Large intestine (tissue), 3 donors: ENCODE measurements at regions not wholly inside any gene's neighbourhood (a gene's known extent, or its start where the extent isn't known, plus 50 kb on each side); places are given as distances from the start of the nearest gene placed in this dataset.

Source experiments
- DNase-seq, 2 donors: peaks; one replicate each; pipeline versions ENCODE4 v3.0.0 to v3.0.0-alpha.2; 2013
- H3K27ac ChIP-seq: one replicate; pipeline ENCODE4 v1.5.1; 2013; ENCODE audit warnings: low read length
- H3K27me3 ChIP-seq: 2 replicates; pipeline ENCODE4 v1.6.1; 2013; ENCODE audit warnings: low read length; ENCODE audit not compliant: control insufficient read depth, insufficient read depth
- H3K36me3 ChIP-seq: 2 replicates; pipeline ENCODE4 v1.6.1; 2013; ENCODE audit warnings: low read length; ENCODE audit not compliant: control insufficient read depth, insufficient read depth
- H3K4me1 ChIP-seq: one replicate; pipeline ENCODE4 v1.6.1; 2013; ENCODE audit warnings: low read length; ENCODE audit not compliant: control insufficient read depth, insufficient read depth
- H3K4me3 ChIP-seq: one replicate; pipeline ENCODE4 v1.5.1; 2013; ENCODE audit warnings: low read length
- H3K9me3 ChIP-seq: one replicate; pipeline ENCODE4 v1.6.1; 2013; ENCODE audit warnings: mild to moderate bottlenecking, low read depth, low read length, moderate library complexity; ENCODE audit not compliant: control insufficient read depth
- WGBS: methylation state at CpG from one replicate; pipeline ENCODE4 v1.1.5; 2013; ENCODE audit warnings: low lambda C conversion rate; ENCODE audit not compliant: insufficient coverage; 5-methylcytosine and 5-hydroxymethylcytosine counted together

DNA sequence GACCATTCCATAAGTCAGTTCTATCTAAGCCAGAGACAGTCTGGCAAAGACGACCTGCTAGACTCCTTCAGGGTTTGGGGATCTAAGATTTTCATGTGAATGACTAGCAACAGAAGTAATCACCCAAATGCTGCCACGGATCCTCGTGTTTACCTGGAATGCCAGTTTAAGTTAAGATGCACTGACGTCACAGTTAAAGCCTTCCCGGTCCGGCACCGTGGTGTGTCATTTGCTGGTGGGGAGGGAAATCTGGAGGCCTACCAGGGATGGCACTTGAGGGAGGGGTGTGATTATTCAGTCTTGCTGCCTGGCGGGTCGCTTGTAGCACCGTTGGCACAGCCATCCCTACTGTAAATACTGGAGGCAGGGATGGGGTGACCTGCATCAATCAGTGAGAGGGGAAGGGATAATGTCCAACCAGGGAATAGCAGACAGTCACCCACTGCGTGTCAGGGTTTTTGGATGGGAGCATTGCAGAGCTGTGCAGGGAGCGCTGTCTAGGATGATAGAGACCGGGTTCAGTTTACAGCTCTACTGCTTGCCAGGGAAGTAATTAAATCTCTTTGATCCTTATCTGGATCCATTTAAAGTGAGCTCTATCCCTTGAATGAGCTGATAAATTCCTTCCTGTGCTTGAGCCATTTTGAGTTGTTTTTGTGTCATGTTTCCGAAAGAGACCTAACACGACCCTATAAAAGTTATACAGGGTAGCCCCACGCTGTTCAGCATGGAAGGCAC, 764.7 kb upstream of the EEF2KMT start:
- Histone ChIP-seq H3K27me3 (no peaks in the 10 kb centered on the region), H3K9me3 (peaks cover 2% of the 10 kb centered on the region), H3K36me3 (no peaks in the 10 kb centered on the region), H3K4me3 (no peak overlapping the region), H3K4me1 (no peaks in the 10 kb centered on the region), H3K27ac (no peak overlapping the region)
- WGBS, result no CpG with 5 or more reads among the region's 16 CpGs
- no peak for DNase-seq

DNA sequence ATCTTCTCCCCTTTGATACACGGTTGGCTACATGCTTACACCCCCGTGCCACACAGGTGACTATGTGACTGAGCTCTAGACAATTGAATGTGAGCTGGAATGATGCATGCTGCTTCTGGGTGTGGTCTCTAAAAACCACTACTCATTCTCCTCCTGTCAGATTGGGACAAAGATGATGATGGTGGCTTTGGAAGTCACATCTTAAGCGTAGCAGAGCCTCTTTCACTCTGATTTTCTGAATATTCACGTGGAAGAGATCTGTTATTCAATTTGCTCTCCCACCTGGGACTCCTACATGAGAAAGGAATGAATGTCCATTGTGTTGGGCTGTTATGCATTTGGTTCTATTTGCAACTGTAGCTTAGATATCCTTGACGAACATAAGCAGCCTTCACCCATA, 763.6 kb upstream of the EEF2KMT start:
- no peaks in the 10 kb centered on the region for H3K27me3 ChIP-seq
- peaks cover 2% of the 10 kb centered on the region for H3K9me3 ChIP-seq
- H3K36me3 ChIP-seq, result no peaks in the 10 kb centered on the region
- no peak overlapping the region for H3K27ac ChIP-seq
- no peak overlapping the region for H3K4me3 ChIP-seq
- no peaks in the 10 kb centered on the region for H3K4me1 ChIP-seq
- WGBS, result no CpG with 5 or more reads among the region's 5 CpGs
- DNase-seq, result no peak

DNA sequence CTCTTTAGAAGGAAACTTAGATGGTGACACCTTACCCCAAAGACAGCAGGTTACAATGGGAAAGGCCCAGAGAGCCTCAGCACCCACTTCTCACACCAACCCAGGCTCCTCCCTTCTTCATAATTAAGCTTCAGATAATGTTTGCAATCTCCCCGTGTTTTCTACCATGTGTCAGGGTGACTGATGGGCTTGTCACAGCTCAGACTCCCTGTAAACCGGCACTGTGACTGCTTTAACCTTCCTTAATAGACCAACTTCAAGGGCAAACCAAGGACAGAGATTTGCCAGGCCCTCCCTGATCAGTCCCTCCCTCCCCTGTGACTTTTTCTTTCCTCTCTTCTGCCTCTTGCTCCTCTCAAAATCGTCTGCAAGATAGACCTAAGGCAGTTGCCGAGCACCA, 760.6 kb upstream of the EEF2KMT start:
- Histone ChIP-seq H3K9me3 (no peaks in the 10 kb centered on the region), H3K4me1 (no peaks in the 10 kb centered on the region), H3K27me3 (no peaks in the 10 kb centered on the region), H3K4me3 (no peak overlapping the region), H3K36me3 (no peaks in the 10 kb centered on the region), H3K27ac (no peak overlapping the region)
- DNase-seq, result no peak
- WGBS, result no CpG with 5 or more reads among the region's 4 CpGs

DNA sequence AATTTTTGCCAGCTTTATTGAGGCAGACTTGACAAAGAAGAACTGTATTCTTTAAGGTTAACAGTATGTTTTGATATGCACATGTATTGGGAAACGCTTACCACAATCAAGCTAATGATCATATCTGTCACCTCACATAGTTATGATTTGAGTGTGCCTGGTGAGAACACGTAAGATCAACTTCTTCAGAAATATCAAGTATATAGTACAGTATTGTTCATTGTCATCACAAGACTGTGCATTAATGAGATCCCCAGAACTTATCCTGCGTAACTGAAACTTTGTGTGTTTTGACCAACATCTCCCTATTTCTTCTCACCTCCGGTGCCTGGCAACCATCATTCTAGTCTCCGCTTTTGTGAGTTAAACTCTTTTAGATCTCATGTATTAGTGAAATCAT, 756.4 kb upstream of the EEF2KMT start:
- Histone ChIP-seq H3K36me3 (no peaks in the 10 kb centered on the region), H3K4me1 (no peaks in the 10 kb centered on the region), H3K27me3 (no peaks in the 10 kb centered on the region), H3K27ac (no peak overlapping the region), H3K4me3 (no peak overlapping the region), H3K9me3 (no peaks in the 10 kb centered on the region)
- no peak for DNase-seq
- WGBS, result no CpG with 5 or more reads among the region's 5 CpGs

DNA sequence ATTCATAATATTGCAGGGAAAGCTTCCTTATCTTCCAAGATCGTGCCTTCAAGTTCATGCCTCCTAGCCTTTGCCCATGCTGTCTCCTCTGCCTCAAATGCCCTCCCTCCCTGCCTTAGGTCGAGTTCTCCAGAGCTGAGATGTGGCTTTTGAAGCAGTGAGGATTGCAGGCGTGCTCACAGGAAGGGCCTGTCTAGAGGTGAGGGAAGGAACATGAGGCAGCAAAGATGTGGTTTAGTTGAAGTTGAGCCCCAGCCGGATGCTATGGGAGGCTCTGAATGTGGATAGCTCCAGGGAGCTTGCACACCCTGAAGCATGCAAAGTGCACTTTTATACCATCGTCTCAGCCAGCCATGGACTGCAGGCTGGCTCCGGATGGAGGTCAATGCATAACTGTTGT, 754.6 kb upstream of the EEF2KMT start:
- Histone ChIP-seq H3K36me3 (no peaks in the 10 kb centered on the region), H3K4me3 (no peak overlapping the region), H3K9me3 (no peaks in the 10 kb centered on the region), H3K27ac (no peak overlapping the region), H3K27me3 (no peaks in the 10 kb centered on the region), H3K4me1 (no peaks in the 10 kb centered on the region)
- no peak for DNase-seq
- 82% methylated on average over 3 of the region's 6 CpGs for WGBS

DNA sequence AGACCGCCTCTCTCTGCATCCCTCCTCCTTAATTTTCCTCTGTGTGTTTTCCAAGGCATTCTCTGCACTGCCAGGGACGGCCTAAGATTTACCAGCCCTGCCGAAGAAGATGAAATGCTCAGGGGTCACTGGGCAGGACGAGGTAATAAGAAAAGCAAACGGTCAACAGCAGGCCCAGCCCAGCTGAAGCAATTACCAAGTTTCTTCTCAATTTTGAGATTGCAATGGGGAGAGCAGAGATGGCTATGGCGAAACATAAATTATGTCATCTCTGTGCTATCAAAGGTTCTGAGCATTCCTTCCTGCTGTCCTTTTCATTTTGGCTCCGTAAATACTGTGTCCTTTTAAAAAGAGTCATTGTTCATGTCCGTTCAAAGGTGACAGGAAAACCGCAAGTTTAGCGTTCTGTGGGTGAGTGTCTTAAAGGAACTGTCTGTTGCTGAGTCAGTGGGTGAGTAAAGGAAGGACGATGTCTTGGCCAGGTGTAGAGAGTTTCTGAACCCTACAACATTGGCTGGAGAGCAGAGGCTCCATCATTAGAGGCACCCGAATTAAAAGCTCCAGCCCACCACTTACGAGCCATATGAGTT, 753.9 kb upstream of the EEF2KMT start:
- H3K4me3 ChIP-seq, result no peak overlapping the region
- H3K9me3 ChIP-seq, result no peaks in the 10 kb centered on the region
- H3K36me3 ChIP-seq, result no peaks in the 10 kb centered on the region
- H3K4me1 ChIP-seq, result no peaks in the 10 kb centered on the region
- H3K27ac ChIP-seq, result no peak overlapping the region
- no peaks in the 10 kb centered on the region for H3K27me3 ChIP-seq
- 54% methylated on average over 3 of the region's 13 CpGs for WGBS
- no peak for DNase-seq

DNA sequence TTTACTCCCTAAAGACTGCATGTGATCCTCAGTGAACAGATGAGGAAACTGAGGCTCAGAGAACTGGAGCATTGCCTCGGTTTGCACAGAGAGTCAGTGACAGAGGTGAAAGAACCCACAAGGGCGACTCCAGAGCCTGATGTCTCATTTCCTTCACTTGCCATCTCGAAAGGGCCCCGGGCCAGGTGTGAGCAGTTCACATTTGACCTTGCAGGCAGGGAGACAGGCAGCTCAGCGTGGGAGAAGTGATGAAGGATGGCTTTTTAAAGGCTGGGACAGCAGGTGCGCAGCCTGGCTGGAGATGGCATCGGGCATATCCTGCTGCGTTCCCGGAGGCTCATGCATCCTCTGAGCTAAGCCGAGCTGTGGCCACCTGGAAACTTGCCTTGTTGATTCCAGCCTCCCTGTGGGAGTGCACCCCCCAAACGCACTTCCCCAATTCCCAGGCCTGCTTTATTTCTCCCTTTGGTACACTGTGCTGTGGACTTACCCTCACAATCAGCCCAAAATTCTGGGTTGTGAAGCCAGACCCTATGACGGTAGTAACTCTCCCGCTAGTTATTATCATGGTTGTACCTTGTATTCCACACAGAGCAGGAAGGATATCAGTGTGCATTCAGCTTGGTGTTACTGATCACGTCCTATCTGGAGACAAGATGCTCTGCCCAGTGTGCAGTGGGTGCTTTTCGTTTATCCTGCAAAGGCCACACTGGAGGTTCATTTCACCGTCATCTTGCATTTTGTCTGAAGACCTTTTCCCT, 753.2 kb upstream of the EEF2KMT start:
- no peak overlapping the region for H3K4me3 ChIP-seq
- H3K36me3 ChIP-seq, result no peaks in the 10 kb centered on the region
- H3K9me3 ChIP-seq, result no peaks in the 10 kb centered on the region
- DNase-seq, result no peak
- no peaks in the 10 kb centered on the region for H3K4me1 ChIP-seq
- H3K27me3 ChIP-seq, result no peaks in the 10 kb centered on the region
- no peak overlapping the region for H3K27ac ChIP-seq
- no CpG with 5 or more reads among the region's 16 CpGs for WGBS

DNA sequence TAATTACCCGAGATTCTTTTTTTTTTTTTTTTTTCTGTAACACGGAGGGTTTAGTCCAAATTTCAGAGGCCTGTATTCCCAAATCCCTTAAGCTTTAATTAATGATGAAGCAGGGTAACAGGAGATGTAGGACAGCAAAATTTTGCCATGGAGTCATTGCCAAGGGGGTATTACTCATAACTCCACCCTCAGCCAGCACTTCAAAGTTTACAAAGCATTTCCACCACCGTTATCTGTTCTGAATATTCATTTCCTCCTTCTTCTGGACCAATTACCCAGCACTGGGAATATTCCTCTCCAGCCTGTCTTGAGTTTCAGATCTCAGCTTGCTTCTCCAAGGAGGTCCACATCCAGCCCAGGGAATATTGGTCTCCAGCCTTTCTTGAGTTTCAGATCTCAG, 747.5 kb upstream of the EEF2KMT start:
- H3K9me3 ChIP-seq, result no peaks in the 10 kb centered on the region
- no peaks in the 10 kb centered on the region for H3K36me3 ChIP-seq
- H3K4me1 ChIP-seq, result no peaks in the 10 kb centered on the region
- no peak overlapping the region for H3K27ac ChIP-seq
- no peak overlapping the region for H3K4me3 ChIP-seq
- WGBS, result no CpG with 5 or more reads among the region's 3 CpGs
- DNase-seq, result no peak
- H3K27me3 ChIP-seq, result no peaks in the 10 kb centered on the region

DNA sequence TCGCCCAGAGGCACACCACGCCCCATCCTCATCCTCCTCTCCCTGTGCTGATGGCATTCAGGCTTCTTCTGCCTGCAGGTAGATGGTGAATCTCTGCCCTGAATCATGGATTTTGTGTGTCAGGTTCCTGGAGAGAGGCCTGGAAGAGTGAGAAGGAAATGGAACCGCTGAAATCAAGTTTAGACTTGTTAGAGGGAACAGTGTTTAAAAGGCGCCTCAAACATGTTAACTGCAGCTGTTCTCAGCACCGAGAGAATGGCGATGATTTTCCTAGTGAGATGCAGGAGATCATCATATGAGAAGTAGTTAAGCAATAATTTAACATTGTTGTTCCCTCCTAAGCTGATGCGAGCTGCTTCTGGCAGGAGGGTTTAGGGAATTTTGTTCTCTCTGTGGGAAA, 744.4 kb upstream of the EEF2KMT start:
- no peak for DNase-seq
- no peak overlapping the region for H3K4me3 ChIP-seq
- no peaks in the 10 kb centered on the region for H3K36me3 ChIP-seq
- no peaks in the 10 kb centered on the region for H3K4me1 ChIP-seq
- no peak overlapping the region for H3K27ac ChIP-seq
- H3K9me3 ChIP-seq, result no peaks in the 10 kb centered on the region
- H3K27me3 ChIP-seq, result no peaks in the 10 kb centered on the region
- whole genome bisulfite sequencing, result no CpG with 5 or more reads among the region's 7 CpGs

DNA sequence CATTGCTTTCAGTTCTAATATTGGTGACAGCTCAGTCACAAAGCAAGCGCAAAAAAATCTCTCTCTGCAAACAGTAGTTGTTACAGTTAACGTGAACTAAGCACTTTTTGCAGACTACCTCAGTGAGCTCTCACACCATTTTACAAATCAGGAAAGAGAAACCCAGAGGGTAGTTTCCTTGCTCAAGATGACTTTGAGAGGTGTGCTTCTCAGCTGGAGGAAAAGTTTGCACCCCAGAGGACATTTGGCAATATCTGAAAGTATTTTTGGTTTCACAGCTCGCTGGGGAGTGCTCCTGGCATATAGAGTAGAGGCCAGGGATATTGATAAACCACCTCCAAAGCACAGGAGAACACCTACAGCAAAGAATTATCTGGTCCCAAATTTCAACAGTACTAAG, 741.1 kb upstream of the EEF2KMT start:
- H3K36me3 ChIP-seq, result no peaks in the 10 kb centered on the region
- WGBS, result no CpG with 5 or more reads among the region's 3 CpGs
- H3K4me3 ChIP-seq, result no peak overlapping the region
- no peak for DNase-seq
- H3K27ac ChIP-seq, result no peak overlapping the region
- no peaks in the 10 kb centered on the region for H3K4me1 ChIP-seq
- H3K9me3 ChIP-seq, result no peaks in the 10 kb centered on the region
- H3K27me3 ChIP-seq, result no peaks in the 10 kb centered on the region
